WI38 (cell line): ENCODE measurements at regions not wholly inside any gene's neighbourhood (a gene's known extent, or its start where the extent isn't known, plus 50 kb on each side); places are given as distances from the start of the nearest gene placed in this dataset.

ENCODE experiments used
- H3K4me3 ChIP-seq: 2 replicates; pipeline ENCODE4 v1.5.1; 2011; ENCODE audit warnings: low read depth, mild to moderate bottlenecking, control low read depth, low read length
- CTCF ChIP-seq: IDR thresholded peaks from 2 replicates; pipeline ENCODE4 v1.5.1; 2012; ENCODE audit warnings: low read depth, mild to moderate bottlenecking, control low read depth, low read length

GRCh38 chr5:56543441-56544388 is 271.6 kb upstream of the MAP3K1 start:
- H3K4me3 ChIP-seq: no peak overlapping the region
- no peak for TF ChIP-seq CTCF

- no peak for TF ChIP-seq CTCF
- H3K4me3 ChIP-seq: no peak overlapping the region
Measured at GRCh38 chr5:56540266-56540665, 275.1 kb upstream of the MAP3K1 start.

GRCh38 chr5:56538580-56538979 is 276.8 kb upstream of the MAP3K1 start:
- TF ChIP-seq CTCF: no peak
- no peak overlapping the region for H3K4me3 ChIP-seq

- TF ChIP-seq CTCF: no peak
- no peak overlapping the region for H3K4me3 ChIP-seq
Measured at GRCh38 chr5:56535347-56535746, 280.0 kb upstream of the MAP3K1 start.

- no peak for TF ChIP-seq CTCF
- H3K4me3 ChIP-seq: no peak overlapping the region
Measured at GRCh38 chr5:56534102-56534829, 281.1 kb upstream of the MAP3K1 start.

- no peak for TF ChIP-seq CTCF
- no peak overlapping the region for H3K4me3 ChIP-seq
Measured at GRCh38 chr5:56532466-56532865, 282.9 kb upstream of the MAP3K1 start.

GRCh38 chr5:56530626-56531138 is 284.7 kb upstream of the MAP3K1 start:
- no peak overlapping the region for H3K4me3 ChIP-seq
- TF ChIP-seq CTCF: no peak
